HG03196 (cell line): ENCODE measurements at regions not wholly inside any gene's neighbourhood (a gene's known extent, or its start where the extent isn't known, plus 50 kb on each side); places are given as distances from the start of the nearest gene placed in this dataset.

Experiments used
- ATAC-seq: cut with Tn5 transposase; IDR thresholded peaks from one replicate; pipeline ENCODE4 v1.9.1; 2021; ENCODE audit not compliant: unreplicated experiment

DNA sequence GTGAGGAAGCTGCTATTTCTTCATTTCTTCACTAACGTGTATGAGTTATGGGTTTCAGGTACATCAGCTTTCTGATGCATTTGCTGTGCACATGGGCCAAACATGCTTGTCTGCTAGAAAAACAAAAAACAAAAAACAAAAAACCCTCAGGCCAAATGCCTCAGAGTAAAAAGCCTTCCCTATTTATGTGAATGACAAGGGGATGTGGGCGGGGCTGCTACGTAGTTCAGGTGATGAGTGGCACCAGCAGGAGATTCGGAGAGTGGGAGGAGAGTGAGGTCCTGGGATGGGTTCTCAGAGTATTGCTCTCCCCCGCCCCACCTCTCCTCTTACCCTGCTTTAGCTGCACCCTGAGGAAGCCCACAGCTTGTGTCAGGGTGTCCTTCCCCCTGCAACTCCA lies 596.8 kb upstream of the JAG1 start:
- no peak for ATAC-seq

- ATAC-seq: no peak
Measured at GRCh38 chr20:11271319-11271718, 597.5 kb upstream of the JAG1 start.

- ATAC-seq: no peak
Measured at GRCh38 chr20:11271920-11272594, 598.3 kb upstream of the JAG1 start.

DNA sequence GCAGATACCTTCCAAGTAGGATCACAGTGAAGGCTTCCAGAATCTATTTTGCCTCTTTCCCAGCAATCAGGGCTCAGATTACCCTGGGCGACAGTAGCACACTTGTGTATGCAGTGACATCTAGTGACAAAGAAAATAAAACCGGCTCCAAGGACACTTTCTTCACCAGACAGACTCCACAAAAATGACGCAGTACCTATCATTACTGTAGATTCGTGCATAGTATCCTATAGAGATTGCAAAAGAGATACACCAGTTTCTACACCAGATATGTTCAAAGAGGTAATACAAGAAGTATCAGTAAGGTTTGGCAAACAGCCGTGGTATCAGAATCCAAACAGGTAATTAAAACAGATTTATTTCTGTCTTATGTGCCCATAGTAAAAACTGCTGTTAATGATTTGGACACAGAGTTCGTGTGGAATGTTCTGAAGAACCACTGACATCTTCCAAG lies 600.4 kb upstream of the JAG1 start:
- no peak for ATAC-seq

- ATAC-seq: no peak
Measured at GRCh38 chr20:11275740-11276139, 601.9 kb upstream of the JAG1 start.

GRCh38 chr20:11277170-11277569 lies 603.4 kb upstream of the JAG1 start:
- no peak for ATAC-seq

DNA sequence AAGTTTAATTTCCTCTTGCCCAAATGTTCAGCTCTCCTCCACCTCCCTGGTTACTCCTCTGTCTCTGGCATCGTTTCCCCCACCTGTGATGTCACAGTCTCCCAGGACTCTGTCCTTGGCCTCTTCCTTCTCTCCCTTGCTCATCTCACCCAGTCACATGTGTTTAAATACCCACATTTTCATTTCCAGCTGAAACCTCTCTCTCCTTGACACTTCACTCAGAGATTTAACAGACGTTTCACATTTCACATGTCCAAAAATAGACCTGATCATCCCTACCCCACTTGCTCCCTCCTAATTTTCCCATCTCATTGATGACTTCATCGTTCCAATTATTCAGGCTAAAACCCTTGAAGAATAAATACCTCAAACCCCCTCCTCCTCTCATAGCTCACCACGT lies 604.1 kb upstream of the JAG1 start:
- ATAC-seq: no peak

DNA sequence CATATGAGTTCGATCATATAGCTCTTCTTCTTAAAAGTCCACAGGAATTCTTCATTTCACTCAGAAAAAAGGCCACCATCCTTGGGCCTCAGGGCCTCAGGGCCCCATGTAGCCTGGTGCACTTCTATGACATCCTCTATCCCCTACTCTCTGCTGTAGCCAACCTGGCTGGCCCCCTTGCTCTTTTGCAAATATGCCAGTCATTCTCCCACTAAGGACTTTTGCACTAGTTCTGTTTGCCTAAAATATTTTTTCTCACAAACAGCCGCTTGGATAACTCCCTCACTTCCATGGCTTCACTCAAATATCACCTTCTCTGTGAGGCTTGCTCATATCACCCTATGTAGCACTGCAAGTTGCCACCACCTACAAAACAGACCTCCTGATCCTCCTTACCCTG lies 604.7 kb upstream of the JAG1 start:
- no peak for ATAC-seq

DNA sequence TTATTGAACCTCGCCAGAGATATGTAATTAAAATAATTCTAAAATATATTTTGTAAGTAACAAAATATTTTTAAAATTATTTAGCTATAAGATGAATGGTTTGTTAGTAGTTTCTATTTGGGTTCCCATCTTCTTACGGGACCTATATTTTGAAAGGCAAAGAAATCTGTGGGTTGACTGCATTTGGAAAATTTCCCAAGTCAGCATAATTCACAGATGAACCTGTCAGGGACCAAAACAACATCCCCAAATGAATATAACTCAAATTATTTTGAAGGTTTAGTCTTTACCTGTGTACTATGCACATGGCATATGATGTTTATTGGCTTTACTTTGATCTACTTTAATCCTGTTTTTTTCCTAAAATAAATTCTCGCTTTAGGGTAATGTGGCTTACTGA lies 607.4 kb upstream of the JAG1 start:
- no peak for ATAC-seq

- no peak for ATAC-seq
Measured at GRCh38 chr20:11281768-11282167, 608.0 kb upstream of the JAG1 start.

- ATAC-seq: no peak
Measured at GRCh38 chr20:11287126-11287525, 613.3 kb upstream of the JAG1 start.

- ATAC-seq: no peak
Measured at GRCh38 chr20:11296221-11296620, 621.5 kb upstream of the BTBD3 start.

DNA sequence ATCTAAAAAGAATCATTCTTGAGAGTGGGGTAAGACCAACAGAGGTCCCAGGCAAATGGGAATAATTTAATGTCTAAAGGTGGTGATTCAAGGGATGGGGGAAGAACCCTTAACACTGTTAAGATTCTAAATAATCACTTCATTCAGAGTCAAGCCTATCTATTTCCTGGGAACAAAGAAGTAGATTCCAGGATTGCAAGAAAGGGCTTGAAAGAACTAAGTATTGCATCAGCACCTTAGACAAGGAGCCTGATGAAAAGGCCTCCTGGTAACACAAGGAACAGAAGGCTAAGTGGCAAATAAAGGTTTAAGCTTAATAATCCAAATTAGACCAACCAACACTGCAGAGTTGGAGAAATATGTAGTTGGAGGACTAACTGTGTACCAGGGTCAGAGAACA lies 620.7 kb upstream of the BTBD3 start:
- no peak for ATAC-seq

GRCh38 chr20:11301699-11302098 lies 616.0 kb upstream of the BTBD3 start:
- no peak for ATAC-seq

DNA sequence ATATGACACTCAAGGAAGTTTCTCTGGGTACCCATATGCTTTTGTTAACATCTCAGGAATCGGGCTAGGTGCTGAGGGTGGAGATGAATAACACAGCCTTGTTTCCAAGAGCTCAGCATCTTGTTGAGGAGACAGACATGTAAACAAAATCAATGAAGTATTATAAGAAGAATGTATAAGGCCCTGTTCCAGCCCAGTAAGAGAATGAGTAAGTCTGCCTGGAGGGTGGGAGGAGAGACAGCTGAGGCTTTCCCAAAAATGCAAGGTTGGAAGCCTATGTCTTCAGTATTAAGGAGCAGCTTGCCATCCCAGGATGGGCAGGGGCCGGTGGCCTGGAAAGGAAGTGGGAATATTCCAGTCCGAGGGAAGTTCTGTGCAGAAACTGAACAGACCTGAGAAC lies 615.3 kb upstream of the BTBD3 start:
- ATAC-seq: no peak

DNA sequence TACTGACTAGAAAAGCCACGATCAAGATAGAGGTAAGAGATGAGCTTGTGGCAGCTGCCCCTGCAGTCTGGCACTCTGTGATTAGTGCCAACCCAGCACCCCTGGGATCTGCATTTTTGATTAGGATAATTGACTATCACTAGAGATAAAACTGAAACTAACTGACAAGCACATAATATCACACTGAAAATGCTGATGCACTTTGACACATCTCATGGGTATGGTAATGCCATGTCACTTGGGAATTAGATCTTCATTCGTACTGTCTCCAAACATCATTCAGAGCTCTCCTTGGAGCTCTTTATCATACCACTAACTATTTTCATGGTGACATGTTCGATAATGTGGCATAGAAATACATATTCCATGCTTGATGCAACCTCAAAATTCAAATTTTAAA lies 612.9 kb upstream of the BTBD3 start:
- ATAC-seq: no peak

- no peak for ATAC-seq
Measured at GRCh38 chr20:11305406-11305805, 612.3 kb upstream of the BTBD3 start.

- ATAC-seq: no peak
Measured at GRCh38 chr20:11311659-11312224, 606.0 kb upstream of the BTBD3 start.

GRCh38 chr20:11315525-11315924 lies 602.2 kb upstream of the BTBD3 start:
- ATAC-seq: no peak

DNA sequence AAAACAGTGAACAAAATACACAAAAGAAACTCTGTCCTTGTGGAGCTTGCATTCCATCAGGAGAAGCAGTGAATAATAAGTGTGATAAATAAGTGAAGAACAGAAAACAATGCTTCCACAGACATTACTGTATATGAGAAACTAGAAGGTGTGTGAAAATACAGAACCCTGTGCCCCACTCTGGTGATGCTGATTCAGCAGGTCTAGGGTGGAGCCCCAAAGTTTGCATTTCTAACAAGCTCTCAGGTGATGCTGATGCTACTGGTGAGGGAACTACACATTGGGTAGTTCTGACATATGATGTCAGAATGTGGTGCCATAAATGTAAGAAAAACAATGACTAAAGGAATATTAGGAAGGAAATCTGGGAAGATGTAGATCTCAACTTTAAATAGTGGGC lies 601.4 kb upstream of the BTBD3 start:
- ATAC-seq: no peak

DNA sequence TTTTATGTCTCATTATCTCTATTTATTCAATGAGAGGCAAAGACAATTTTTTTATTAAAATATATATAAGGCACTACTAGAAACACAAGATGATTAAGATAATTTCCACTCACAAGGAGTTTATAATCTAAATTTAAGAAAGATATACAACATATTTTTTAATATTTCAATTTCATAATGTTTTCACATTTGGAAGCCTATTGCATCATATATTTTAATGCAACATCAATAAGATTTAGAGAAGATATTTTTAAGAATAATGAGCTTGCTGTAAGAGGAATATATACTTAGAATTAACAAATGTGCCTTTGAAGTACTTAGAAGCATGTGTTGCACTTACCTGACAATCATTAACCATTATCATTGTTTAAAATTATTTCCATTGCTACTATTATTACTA lies 597.7 kb upstream of the BTBD3 start:
- no peak for ATAC-seq

GRCh38 chr20:11323816-11324215 lies 593.9 kb upstream of the BTBD3 start:
- no peak for ATAC-seq

DNA sequence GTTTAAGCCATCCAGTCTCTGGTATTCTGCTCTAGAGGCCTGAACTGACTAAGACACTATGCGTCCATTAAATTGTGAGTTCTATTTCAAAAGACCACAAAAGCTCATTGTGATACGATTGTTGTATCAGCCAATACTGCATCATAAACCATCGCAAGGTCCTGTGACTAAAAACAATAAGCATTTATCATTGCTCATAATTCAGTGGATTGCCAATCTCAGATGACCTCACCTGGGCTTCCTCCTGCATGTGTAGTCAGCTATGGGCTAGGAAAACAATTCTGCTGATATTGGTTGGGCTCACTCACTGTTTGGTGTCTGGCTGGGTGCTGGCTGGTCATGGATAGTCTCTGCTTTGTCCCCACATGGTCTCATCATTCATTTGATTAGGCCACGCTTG lies 592.7 kb upstream of the BTBD3 start:
- no peak for ATAC-seq
